Ascending aorta (tissue), 2 donors: ENCODE measurements at regions not wholly inside any gene's neighbourhood (a gene's known extent, or its start where the extent isn't known, plus 50 kb on each side); places are given as distances from the start of the nearest gene placed in this dataset.

Experiments used
- DNase-seq, 2 donors: peaks; one replicate each; pipeline ENCODE4 v3.0.0-alpha.2; 2019; ENCODE audit warnings: low spot score in 2 of 2
- H3K27ac ChIP-seq, 2 donors: fragments of 200-600 bp; sonication (generic); one replicate each; pipeline ENCODE4 v1.5.1; 2016 to 2017; ENCODE audit warnings: mild to moderate bottlenecking in 1 of 2
- H3K27me3 ChIP-seq: fragments of 200-600 bp; sonication (generic); one replicate; pipeline ENCODE4 v1.5.1; 2017
- H3K36me3 ChIP-seq, 2 donors: fragments of 200-600 bp; sonication (generic); one replicate each; pipeline ENCODE4 v1.5.1; 2016
- H3K4me1 ChIP-seq, 2 donors: fragments of 200-600 bp; sonication (generic); one replicate each; pipeline ENCODE4 v1.5.1; 2016 to 2017; ENCODE audit warnings: mild to moderate bottlenecking in 1 of 2
- H3K4me3 ChIP-seq, 2 donors: fragments of 200-600 bp; sonication (generic); one replicate each; pipeline ENCODE4 v1.5.1; 2016 to 2017; ENCODE audit warnings: mild to moderate bottlenecking in 1 of 2
- H3K9me3 ChIP-seq, 2 donors: fragments of 200-600 bp; sonication (generic); one replicate each; pipeline ENCODE4 v1.5.1; 2016
- CTCF ChIP-seq, 3 experiments: fragments of 200-600 bp in 2 of 3; fragments of 450-650 bp in 1 of 3; sonication (generic) in 2 of 3; IDR thresholded peaks; one replicate each; pipeline ENCODE4 v1.5.1; 2016 to 2019; ENCODE audit warnings: antibody characterized with exemption in 3 of 3, mild to moderate bottlenecking in 1 of 3, moderate library complexity in 1 of 3
- intact Hi-C: fragments of 100-400 bp; cut with DNase I; formaldehyde crosslinking; loops from one replicate; pipeline ENCODE4 v1.15.1; 2023

GRCh38 chr17:45705123-45706009 is 78.8 kb upstream of the CRHR1 start:
- intact Hi-C loops, result no loop called here
- Histone ChIP-seq H3K4me3 (no peak overlapping the region), H3K9me3 (no peaks in the 10 kb centered on the region), H3K27me3 (no peaks in the 10 kb centered on the region), H3K27ac (no peak overlapping the region), H3K36me3 (no peaks in the 10 kb centered on the region), H3K4me1 (no peaks in the 10 kb centered on the region)
- DNase-seq, result no peak
- no peak for TF ChIP-seq CTCF (IDR thresholded peaks at IDR 0.05)

GRCh38 chr17:45706033-45706432 is 78.1 kb upstream of the CRHR1 start:
- H3K36me3 ChIP-seq, result no peaks in the 10 kb centered on the region
- no peaks in the 10 kb centered on the region for H3K4me1 ChIP-seq
- no peaks in the 10 kb centered on the region for H3K27me3 ChIP-seq
- no peak overlapping the region for H3K4me3 ChIP-seq
- no peak overlapping the region for H3K27ac ChIP-seq
- TF ChIP-seq CTCF (IDR thresholded peaks at IDR 0.05), result no peak
- intact Hi-C loops, result no loop called here
- H3K9me3 ChIP-seq, result no peaks in the 10 kb centered on the region
- no peak for DNase-seq

GRCh38 chr17:45708707-45709290 is 75.3 kb upstream of the CRHR1 start:
- no peak overlapping the region for H3K4me3 ChIP-seq
- no peaks in the 10 kb centered on the region for H3K4me1 ChIP-seq
- no peak overlapping the region for H3K27ac ChIP-seq
- DNase-seq, result no peak
- H3K27me3 ChIP-seq, result no peaks in the 10 kb centered on the region
- H3K9me3 ChIP-seq, result no peaks in the 10 kb centered on the region
- TF ChIP-seq CTCF (IDR thresholded peaks at IDR 0.05), result no peak
- intact Hi-C loops, result no loop called here
- no peaks in the 10 kb centered on the region for H3K36me3 ChIP-seq

GRCh38 chr17:45709728-45710288 is 74.3 kb upstream of the CRHR1 start:
- H3K27me3 ChIP-seq, result no peaks in the 10 kb centered on the region
- TF ChIP-seq CTCF (IDR thresholded peaks at IDR 0.05), result no peak

GRCh38 chr17:45715787-45716186 is 68.3 kb upstream of the CRHR1 start:
- Histone ChIP-seq H3K4me1 (no peaks in the 10 kb centered on the region), H3K4me3 (no peak overlapping the region), H3K27me3 (no peaks in the 10 kb centered on the region), H3K36me3 (no peaks in the 10 kb centered on the region), H3K9me3 (no peaks in the 10 kb centered on the region), H3K27ac (no peak overlapping the region)
- intact Hi-C loops, result no loop called here
- no peak for DNase-seq
- TF ChIP-seq CTCF (IDR thresholded peaks at IDR 0.05), result no peak

More at GRCh38 chr17:45709728-45710288, 74.3 kb upstream of the CRHR1 start:
- Histone ChIP-seq H3K9me3 (no peaks in the 10 kb centered on the region), H3K36me3 (no peaks in the 10 kb centered on the region), H3K4me1 (no peaks in the 10 kb centered on the region), H3K4me3 (no peak overlapping the region), H3K27ac (no peak overlapping the region)
- intact Hi-C loops, result no loop called here
- DNase-seq, result no peak
